Astrocyte of the hippocampus (primary cell): ENCODE measurements at regions not wholly inside any gene's neighbourhood (a gene's known extent, or its start where the extent isn't known, plus 50 kb on each side); places are given as distances from the start of the nearest gene placed in this dataset.

ENCODE experiments used
- DNase-seq: peaks from one replicate; pipeline ENCODE4 v3.0.0; 2011; ENCODE audit warnings: low read depth, low spot score

DNA sequence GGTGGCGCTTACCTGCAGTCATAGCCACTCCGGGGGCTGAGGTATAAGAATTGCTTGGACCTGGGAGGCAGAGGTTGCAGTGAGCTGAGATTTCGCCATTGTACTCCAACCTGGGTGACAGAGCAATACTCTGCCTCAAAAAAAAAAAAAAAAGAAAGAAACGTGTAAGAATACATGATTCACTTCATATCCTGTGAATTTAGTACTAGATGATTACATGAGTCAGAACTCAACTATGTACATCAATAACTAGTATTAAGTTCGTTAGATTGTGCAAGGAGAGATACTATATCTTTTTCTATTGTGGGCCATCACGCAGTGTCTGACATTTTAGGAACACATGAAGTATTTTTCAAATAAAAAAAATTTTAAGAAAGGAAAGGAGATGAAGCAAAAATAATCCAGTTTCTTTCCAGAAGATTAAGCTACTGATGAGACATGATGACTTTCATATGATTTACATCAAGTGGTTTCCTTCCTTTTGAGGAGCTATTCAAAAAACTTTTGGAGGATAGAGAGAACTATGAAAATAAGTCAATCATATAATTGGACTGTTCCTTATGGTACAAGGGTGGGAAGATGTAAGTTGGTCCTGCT is 64.7 kb upstream of the EXOC1L start:
- DNase-seq: no peak

DNA sequence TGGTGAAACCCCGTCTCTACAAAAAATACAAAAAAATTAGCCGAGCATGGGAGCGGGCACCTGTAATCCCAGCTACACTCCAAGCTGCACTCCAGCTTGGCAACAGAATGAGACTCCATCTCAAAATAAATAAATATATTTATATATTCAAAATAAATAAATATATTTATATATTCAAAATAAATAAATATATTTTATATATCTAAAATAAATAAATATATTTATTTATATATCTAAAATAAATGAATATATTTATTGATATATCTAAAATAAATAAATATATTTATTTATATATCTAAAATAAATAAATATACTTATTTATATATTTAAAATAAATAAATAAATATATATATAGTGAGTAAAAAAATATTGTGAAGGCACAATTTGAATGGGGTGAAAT is 63.4 kb upstream of the EXOC1L start:
- DNase-seq: no peak

DNA sequence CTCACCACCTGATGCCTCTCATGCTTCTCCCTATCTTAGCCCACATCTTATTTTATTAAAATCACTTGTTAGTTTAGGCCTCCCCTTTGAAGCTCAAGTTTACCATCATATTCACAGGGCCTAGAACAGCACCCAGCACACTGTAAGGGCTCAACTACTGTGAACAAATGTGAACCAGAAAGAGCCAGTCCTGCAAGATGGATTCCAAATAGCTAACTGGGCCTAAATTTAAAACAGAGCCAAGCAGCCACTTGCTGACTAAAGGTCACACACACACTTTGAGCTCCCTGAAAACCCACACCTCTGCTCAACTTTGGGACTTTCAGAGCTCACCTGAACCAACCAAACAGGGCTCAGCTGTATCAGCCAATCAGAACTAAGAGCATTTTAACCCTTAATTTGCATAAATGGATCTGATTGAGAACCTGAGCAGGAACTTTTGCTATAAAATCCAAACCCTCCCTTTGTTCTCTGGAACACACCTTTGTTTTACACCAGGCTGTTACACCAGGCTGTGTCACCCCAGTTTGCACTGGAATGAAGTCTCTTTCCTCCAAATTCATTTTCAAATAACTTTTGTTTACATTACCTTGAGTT is 62.1 kb upstream of the EXOC1L start:
- DNase-seq: no peak

- DNase-seq: no peak
Observed at GRCh38 chr4:55758066-55758465, 61.5 kb upstream of the EXOC1L start.

- DNase-seq: no peak
Observed at GRCh38 chr4:55758570-55758969, 61.0 kb upstream of the EXOC1L start.

DNA sequence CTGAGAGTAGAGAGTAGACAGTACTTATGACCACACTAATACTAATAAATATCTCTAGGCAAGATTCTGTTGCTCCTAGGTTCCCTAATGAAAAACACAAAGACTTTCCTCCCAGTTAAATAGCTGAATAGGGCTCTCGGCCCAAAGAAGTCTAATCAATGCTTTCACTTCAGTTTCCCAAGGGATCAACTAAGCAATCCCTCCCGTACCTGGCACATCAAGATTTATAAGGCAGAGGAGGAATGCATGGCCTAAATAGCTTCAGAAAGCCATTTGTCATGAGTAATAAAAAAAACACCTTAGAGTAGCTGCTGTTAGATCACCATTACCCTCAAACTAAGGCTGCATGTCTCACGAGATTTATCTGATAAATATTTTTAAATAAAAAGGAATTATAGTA is 56.8 kb upstream of the EXOC1L start:
- peak; percentile 10 for DNase-seq

GRCh38 chr4:55763996-55764395 is 55.6 kb upstream of the EXOC1L start:
- peak; percentile 22 for DNase-seq

DNA sequence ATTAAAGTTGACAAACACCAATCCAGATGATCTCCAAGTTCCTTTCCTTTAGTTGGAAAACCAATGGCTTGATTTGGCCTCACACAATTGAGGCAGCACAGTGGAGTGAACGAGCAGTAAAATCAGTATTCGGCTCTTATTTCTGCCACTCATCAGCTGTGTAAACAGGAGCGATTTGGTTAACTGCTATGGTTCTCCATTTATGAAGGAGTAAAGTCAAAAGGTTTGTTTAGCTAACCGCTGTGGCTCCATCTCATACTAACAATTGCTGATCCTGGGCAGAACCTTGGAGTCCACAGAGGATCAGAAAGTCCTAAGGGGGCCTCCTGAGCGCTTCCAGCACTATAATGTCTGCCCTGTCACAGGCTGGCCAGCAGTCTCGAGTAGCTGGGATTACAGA is 54.5 kb upstream of the EXOC1L start:
- no peak for DNase-seq

GRCh38 chr4:55768291-55768690 is 51.3 kb upstream of the EXOC1L start:
- DNase-seq: peak; percentile 83
